Natural killer cell (primary cell): ENCODE measurements at regions not wholly inside any gene's neighbourhood (a gene's known extent, or its start where the extent isn't known, plus 50 kb on each side); places are given as distances from the start of the nearest gene placed in this dataset.

Experiments
- ATAC-seq, 3 donors: fragments of 150-1000 bp in 2 of 3; fragments of 200-7000 bp in 1 of 3; cut with Tn5 transposase; 1 replicate in 1 of 3; 2 replicates in 2 of 3; pipeline ENCODE4 v1.10.0; 2021; ENCODE audit warnings: mild to moderate bottlenecking in 2 of 3, moderate library complexity in 2 of 3
- DNase-seq, 2 donors: peaks; one replicate each; pipeline versions ENCODE4 v3.0.0 to v3.0.0-alpha.2; 2013 to 2021; ENCODE audit warnings: mixed read lengths in 1 of 2
- H3K27ac ChIP-seq: one replicate; pipeline ENCODE4 v1.5.1; 2013; ENCODE audit warnings: mild to moderate bottlenecking, low read length
- H3K27me3 ChIP-seq: one replicate; pipeline ENCODE4 v1.6.1; 2013; ENCODE audit warnings: low read length; ENCODE audit not compliant: control insufficient read depth, insufficient read depth
- H3K36me3 ChIP-seq: one replicate; pipeline ENCODE4 v1.6.1; 2013; ENCODE audit warnings: low read length; ENCODE audit not compliant: control insufficient read depth, insufficient read depth
- H3K4me1 ChIP-seq: one replicate; pipeline ENCODE4 v1.6.1; 2013; ENCODE audit warnings: low read length; ENCODE audit not compliant: control insufficient read depth, insufficient read depth
- H3K4me3 ChIP-seq: one replicate; pipeline ENCODE4 v1.5.1; 2013; ENCODE audit warnings: low read length
- H3K9me3 ChIP-seq: one replicate; pipeline ENCODE4 v1.6.1; 2013; ENCODE audit warnings: low read length; ENCODE audit not compliant: control insufficient read depth, insufficient read depth
- H3K27ac Mint-ChIP-seq, 2 donors: one replicate each; pipeline ENCODE4 v1.8.0; 2022; ENCODE audit warnings: mild to moderate bottlenecking in 2 of 2, mixed read lengths in 2 of 2, moderate library complexity in 1 of 2
- H3K27me3 Mint-ChIP-seq, 2 donors: one replicate each; pipeline ENCODE4 v1.8.0; 2022; ENCODE audit warnings: low read depth in 2 of 2, mixed read lengths in 2 of 2
- H3K36me3 Mint-ChIP-seq: one replicate; pipeline ENCODE4 v1.8.0; 2022; ENCODE audit warnings: mixed read lengths
- H3K4me1 Mint-ChIP-seq, 2 donors: one replicate each; pipeline ENCODE4 v1.8.0; 2022; ENCODE audit warnings: mixed read lengths in 2 of 2
- H3K4me3 Mint-ChIP-seq: one replicate; pipeline ENCODE4 v1.8.0; 2022; ENCODE audit warnings: mild to moderate bottlenecking, moderate library complexity, mixed read lengths
- H3K9me3 Mint-ChIP-seq, 2 donors: one replicate each; pipeline ENCODE4 v1.8.0; 2022; ENCODE audit warnings: mixed read lengths in 2 of 2
- WGBS: methylation state at CpG from one replicate; pipeline ENCODE4 v1.1.7; 2013; ENCODE audit warnings: missing lambda C conversion rate; ENCODE audit not compliant: insufficient coverage; 5-methylcytosine and 5-hydroxymethylcytosine counted together
- intact Hi-C: fragments of 100-400 bp; cut with micrococcal nuclease; formaldehyde crosslinking; loops from one replicate; pipeline ENCODE4 v1.14.2; 2022
- TF ChIP-seq, protein P1 (sequence below): fragments of 200-600 bp; IDR thresholded peaks from one replicate; pipeline ENCODE4 v1.8.0; 2022; ENCODE audit warnings: antibody characterized with exemption

DNA sequence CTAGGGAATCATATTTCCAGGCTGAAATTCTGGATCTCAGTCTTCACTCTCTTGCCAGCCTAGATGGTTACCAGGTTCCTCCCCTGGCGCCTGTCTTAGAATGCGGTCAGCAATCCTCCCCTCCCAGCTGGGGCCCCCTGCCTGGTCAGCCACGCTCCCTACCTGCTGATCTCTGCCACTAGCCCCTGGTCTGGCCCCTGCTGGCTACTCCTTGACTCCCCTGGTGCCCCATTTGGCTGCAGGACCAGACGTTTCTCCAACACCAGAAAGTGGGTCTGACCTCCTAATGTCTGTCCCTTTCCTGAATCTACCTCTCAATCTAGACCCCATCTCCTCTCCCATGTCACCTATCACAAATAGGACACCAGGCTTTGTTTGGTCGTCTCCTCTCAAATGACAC is 432.0 kb upstream of the SMIM21 start:
- Mint-ChIP-seq H3K9me3 (peaks cover 3 to 6% of the 10 kb centered on the region in 2 donors), H3K4me3 (no peak overlapping the region), H3K4me1 (no peaks in the 10 kb centered on the region), H3K27ac (no peak overlapping the region), H3K36me3 (no peaks in the 10 kb centered on the region), H3K27me3 (peaks cover 17 to 22% of the 10 kb centered on the region in 2 donors)
- Histone ChIP-seq H3K36me3 (no peaks in the 10 kb centered on the region), H3K4me3 (no peak overlapping the region), H3K27ac (no peak overlapping the region), H3K27me3 (no peaks in the 10 kb centered on the region), H3K9me3 (no peaks in the 10 kb centered on the region), H3K4me1 (no peaks in the 10 kb centered on the region)
- intact Hi-C loops: no loop called here
- DNase-seq (no peak), ATAC-seq (no peak)
- WGBS: 61% methylated on average over 4 of the region's 5 CpGs
- TF ChIP-seq, protein P1, sequence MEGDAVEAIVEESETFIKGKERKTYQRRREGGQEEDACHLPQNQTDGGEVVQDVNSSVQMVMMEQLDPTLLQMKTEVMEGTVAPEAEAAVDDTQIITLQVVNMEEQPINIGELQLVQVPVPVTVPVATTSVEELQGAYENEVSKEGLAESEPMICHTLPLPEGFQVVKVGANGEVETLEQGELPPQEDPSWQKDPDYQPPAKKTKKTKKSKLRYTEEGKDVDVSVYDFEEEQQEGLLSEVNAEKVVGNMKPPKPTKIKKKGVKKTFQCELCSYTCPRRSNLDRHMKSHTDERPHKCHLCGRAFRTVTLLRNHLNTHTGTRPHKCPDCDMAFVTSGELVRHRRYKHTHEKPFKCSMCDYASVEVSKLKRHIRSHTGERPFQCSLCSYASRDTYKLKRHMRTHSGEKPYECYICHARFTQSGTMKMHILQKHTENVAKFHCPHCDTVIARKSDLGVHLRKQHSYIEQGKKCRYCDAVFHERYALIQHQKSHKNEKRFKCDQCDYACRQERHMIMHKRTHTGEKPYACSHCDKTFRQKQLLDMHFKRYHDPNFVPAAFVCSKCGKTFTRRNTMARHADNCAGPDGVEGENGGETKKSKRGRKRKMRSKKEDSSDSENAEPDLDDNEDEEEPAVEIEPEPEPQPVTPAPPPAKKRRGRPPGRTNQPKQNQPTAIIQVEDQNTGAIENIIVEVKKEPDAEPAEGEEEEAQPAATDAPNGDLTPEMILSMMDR: no peak

DNA sequence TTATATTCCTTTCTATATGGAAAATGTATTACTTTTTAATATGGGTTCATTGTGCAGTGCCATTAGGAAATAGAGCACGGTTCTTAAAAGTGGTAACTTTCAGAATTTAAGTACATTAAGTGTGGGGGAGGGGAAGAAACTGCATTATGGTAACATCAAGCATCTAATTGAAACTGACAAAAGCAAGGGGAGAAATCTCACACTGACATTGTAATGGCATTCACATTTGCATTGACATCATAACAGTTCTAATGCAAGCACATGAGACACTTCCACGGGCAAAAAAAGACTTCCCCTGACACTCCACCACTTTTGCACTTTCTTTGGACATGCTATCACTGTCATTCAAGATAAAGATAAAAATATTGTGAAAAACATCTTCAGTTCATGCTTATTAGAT is 431.3 kb upstream of the SMIM21 start:
- Histone ChIP-seq H3K27ac (no peak overlapping the region), H3K4me1 (no peaks in the 10 kb centered on the region), H3K27me3 (no peaks in the 10 kb centered on the region), H3K9me3 (no peaks in the 10 kb centered on the region), H3K4me3 (no peak overlapping the region), H3K36me3 (no peaks in the 10 kb centered on the region)
- intact Hi-C loops: no loop called here
- Mint-ChIP-seq H3K4me3 (no peak overlapping the region), H3K9me3 (peaks cover 3 to 6% of the 10 kb centered on the region in 2 donors), H3K36me3 (no peaks in the 10 kb centered on the region), H3K4me1 (no peaks in the 10 kb centered on the region), H3K27me3 (peaks cover 17 to 22% of the 10 kb centered on the region in 2 donors), H3K27ac (no peak overlapping the region)
- DNase-seq (no peak), ATAC-seq (no peak)
- TF ChIP-seq, protein P1: no peak
- 57% methylated on average over 2 of the region's 2 CpGs for WGBS

DNA sequence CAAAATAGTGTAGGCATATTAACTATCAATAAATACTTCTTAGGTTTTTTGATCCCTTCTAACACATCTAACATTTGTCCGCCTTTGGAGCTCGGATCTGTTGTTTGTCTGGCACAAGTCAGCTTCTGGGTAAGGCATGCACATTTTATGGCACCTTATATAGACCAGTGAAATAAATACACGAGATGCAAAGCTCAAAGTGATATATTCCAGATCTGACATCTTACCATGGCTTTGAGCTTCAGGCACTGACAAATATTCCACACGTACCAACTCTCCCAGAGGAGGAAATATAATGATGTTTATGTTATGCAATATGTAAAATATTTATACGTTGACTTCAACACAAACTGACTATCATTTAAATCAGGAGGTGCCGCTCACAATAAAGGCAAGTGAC is 430.1 kb upstream of the SMIM21 start:
- Histone ChIP-seq H3K4me1 (no peaks in the 10 kb centered on the region), H3K36me3 (no peaks in the 10 kb centered on the region), H3K9me3 (no peaks in the 10 kb centered on the region), H3K27ac (no peak overlapping the region), H3K27me3 (no peaks in the 10 kb centered on the region), H3K4me3 (no peak overlapping the region)
- TF ChIP-seq, protein P1: no peak
- Mint-ChIP-seq H3K27ac (no peak overlapping the region), H3K4me3 (no peak overlapping the region), H3K4me1 (no peaks in the 10 kb centered on the region), H3K9me3 (peaks cover 3 to 6% of the 10 kb centered on the region in 2 donors), H3K27me3 (peaks cover 17 to 22% of the 10 kb centered on the region in 2 donors), H3K36me3 (no peaks in the 10 kb centered on the region)
- DNase-seq: no peak
- 53% methylated on average over 4 of the region's 6 CpGs for WGBS
- ATAC-seq: no peak
- intact Hi-C loops: no loop called here

DNA sequence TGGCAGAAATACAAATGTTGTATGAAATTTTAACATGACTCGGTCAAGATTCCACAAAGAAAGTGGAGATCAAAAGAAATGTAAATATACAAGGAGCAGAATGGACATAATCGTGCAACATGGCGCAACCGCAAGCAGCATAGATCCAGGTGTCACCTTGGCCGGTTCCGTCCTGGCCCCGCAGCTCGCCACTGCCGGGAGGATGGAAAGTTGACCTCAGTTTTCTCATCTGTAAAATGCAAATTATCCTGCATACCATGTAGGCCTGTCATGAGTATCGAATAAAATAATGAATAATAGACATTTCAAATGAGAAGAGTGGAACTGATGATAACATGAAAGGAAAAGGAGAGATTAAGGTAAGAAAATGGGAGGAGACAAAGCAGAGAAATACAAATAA is 427.3 kb upstream of the SMIM21 start:
- TF ChIP-seq, protein P1: no peak
- ATAC-seq (no peak), DNase-seq (no peak)
- no peaks in the 10 kb centered on the region for H3K36me3 ChIP-seq
- 95% methylated on average over 10 of the region's 10 CpGs for WGBS
- no peak overlapping the region for H3K4me3 ChIP-seq
- H3K9me3 Mint-ChIP-seq: no peaks in the 10 kb centered on the region
- no peaks in the 10 kb centered on the region for H3K4me1 ChIP-seq
- H3K27ac Mint-ChIP-seq: no peak overlapping the region
- H3K4me3 Mint-ChIP-seq: no peak overlapping the region
- intact Hi-C loops: no loop called here
- H3K27me3 Mint-ChIP-seq: peaks cover 4% of the 10 kb centered on the region in 2 donors
- H3K27ac ChIP-seq: no peak overlapping the region
- H3K9me3 ChIP-seq: no peaks in the 10 kb centered on the region
- no peaks in the 10 kb centered on the region for H3K4me1 Mint-ChIP-seq
- H3K36me3 Mint-ChIP-seq: no peaks in the 10 kb centered on the region
- no peaks in the 10 kb centered on the region for H3K27me3 ChIP-seq
